ENCODE measurements at regions not wholly inside any gene's neighbourhood (a gene's known extent, or its start where the extent isn't known, plus 50 kb on each side); places are given as distances from the start of the nearest gene placed in this dataset.

GRCh38 chr12:60644076-60644475, 1048.2 kb downstream of the SLC16A7 start:
- no peak overlapping the region for H3K9ac ChIP-seq (ENCODE audit: low read depth, low read length)
- no peaks in the 10 kb centered on the region for H3K36me3 ChIP-seq (ENCODE audit: insufficient read depth, low read length)
- peaks cover 6% of the 10 kb centered on the region for H3K9me3 ChIP-seq (replicated peaks; ENCODE audit: low read length)
- no peaks in the 10 kb centered on the region for H3K27me3 ChIP-seq (ENCODE audit: control insufficient read depth, insufficient read depth, low read length)
- no peaks in the 10 kb centered on the region for H3K4me1 ChIP-seq (ENCODE audit: control insufficient read depth, insufficient read depth, low read length)
- H3K4me2 ChIP-seq (ENCODE audit: low read length): no peak overlapping the region
- no peak overlapping the region for H3K4me3 ChIP-seq (ENCODE audit: low read length)

DNA sequence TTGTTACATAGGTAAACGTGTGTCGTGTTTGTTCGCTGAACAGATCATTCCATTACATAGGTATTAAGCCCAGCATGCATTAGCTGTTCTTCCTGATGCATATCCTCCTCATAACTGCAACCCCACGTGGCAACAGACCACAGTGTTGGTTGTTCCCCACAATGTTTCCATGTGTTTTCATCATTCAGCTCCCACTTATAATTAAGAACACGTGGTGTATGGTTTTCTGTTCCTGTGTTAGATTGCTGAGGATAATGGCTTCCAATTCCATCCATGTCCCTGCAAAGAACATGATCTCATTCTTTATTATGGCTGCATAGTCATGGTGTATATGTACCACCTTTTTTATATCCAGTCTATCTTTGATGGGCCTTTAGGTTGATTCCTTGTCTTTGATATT, 1071.1 kb downstream of the SLC16A7 start:
- H3K27me3 ChIP-seq (ENCODE audit: control insufficient read depth, insufficient read depth, low read length): no peaks in the 10 kb centered on the region
- peaks cover under 1% of the 10 kb centered on the region for H3K9me3 ChIP-seq (replicated peaks; ENCODE audit: low read length)
- no peaks in the 10 kb centered on the region for H3K36me3 ChIP-seq (ENCODE audit: insufficient read depth, low read length)
- H3K9ac ChIP-seq (ENCODE audit: low read depth, low read length): no peak overlapping the region
- no peaks in the 10 kb centered on the region for H3K4me1 ChIP-seq (ENCODE audit: control insufficient read depth, insufficient read depth, low read length)
- no peak overlapping the region for H3K4me2 ChIP-seq (ENCODE audit: low read length)
- no peak overlapping the region for H3K4me3 ChIP-seq (ENCODE audit: low read length)

- Histone ChIP-seq H3K9me3 (replicated peaks; ENCODE audit: low read length) (peaks cover 10% of the 10 kb centered on the region), H3K4me2 (ENCODE audit: low read length) (no peak overlapping the region), H3K27me3 (ENCODE audit: control insufficient read depth, insufficient read depth, low read length) (no peaks in the 10 kb centered on the region), H3K4me3 (ENCODE audit: low read length) (no peak overlapping the region), H3K9ac (ENCODE audit: low read depth, low read length) (no peak overlapping the region), H3K36me3 (ENCODE audit: insufficient read depth, low read length) (no peaks in the 10 kb centered on the region), H3K4me1 (ENCODE audit: control insufficient read depth, insufficient read depth, low read length) (no peaks in the 10 kb centered on the region)
Measured at GRCh38 chr12:60672949-60673348, 1077.1 kb downstream of the SLC16A7 start.

DNA sequence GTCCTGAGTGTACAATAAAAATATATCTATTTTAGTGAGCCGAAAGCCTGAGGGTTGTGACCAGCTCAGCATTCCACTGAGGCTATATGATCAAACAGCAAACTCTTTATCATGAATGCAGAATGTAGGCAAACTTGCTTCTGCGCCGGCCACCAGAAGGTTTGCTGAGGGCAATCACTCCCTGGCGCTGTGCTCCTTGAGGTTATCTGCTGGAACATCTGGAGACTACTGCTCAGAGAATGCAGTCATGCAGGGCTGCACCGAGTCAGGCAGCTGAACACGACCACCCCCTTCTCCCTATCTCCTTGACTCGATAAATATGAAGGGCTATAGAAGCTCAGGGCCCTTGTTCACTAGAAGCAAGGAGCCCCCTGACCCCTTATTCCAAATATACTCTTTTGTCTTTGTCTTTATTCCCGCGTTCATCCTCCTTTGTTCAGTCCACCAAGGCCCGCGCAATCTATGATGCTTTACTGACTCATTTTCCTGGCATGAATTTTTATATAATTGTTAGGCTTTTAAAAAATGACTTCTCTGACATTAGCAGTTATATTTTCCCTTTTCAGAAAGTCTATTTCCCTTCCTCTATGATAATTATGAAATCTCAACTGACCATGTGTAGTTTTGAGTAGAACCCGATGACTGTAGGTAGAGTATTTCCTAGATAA, 1089.3 kb downstream of the SLC16A7 start:
- Histone ChIP-seq H3K4me2 (ENCODE audit: low read length) (no peak overlapping the region), H3K36me3 (ENCODE audit: insufficient read depth, low read length) (no peaks in the 10 kb centered on the region), H3K4me3 (ENCODE audit: low read length) (no peak overlapping the region), H3K9ac (ENCODE audit: low read depth, low read length) (no peak overlapping the region), H3K4me1 (ENCODE audit: control insufficient read depth, insufficient read depth, low read length) (no peaks in the 10 kb centered on the region), H3K9me3 (replicated peaks; ENCODE audit: low read length) (no peaks in the 10 kb centered on the region), H3K27me3 (ENCODE audit: control insufficient read depth, insufficient read depth, low read length) (no peaks in the 10 kb centered on the region)

DNA sequence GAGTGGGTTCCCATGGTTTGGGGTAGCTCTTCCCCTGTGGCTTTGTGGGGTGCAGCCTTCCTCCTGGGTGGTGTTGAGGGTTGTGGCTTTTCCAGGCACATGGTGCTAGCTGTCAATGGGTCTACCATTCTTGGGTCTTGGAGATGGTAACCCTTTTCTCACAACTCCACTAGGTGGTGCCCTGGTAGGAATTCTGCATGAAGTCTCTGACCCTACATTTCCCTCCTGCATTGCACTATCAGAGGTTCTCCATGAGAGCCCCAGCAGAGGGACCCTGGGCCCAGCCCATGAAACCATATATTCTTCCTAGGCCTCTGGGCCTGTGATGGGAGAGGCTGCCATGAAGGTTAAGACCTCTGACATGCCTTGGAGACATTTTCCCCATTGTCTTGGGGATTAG, 1093.3 kb downstream of the SLC16A7 start:
- no peaks in the 10 kb centered on the region for H3K9me3 ChIP-seq (replicated peaks; ENCODE audit: low read length)
- no peaks in the 10 kb centered on the region for H3K27me3 ChIP-seq (ENCODE audit: control insufficient read depth, insufficient read depth, low read length)
- H3K4me2 ChIP-seq (ENCODE audit: low read length): no peak overlapping the region

GRCh38 chr12:60693019-60693626, 1097.3 kb downstream of the SLC16A7 start:
- Histone ChIP-seq H3K4me1 (ENCODE audit: control insufficient read depth, insufficient read depth, low read length) (no peaks in the 10 kb centered on the region), H3K9me3 (replicated peaks; ENCODE audit: low read length) (no peaks in the 10 kb centered on the region), H3K4me2 (ENCODE audit: low read length) (no peak overlapping the region), H3K4me3 (ENCODE audit: low read length) (no peak overlapping the region), H3K9ac (ENCODE audit: low read depth, low read length) (no peak overlapping the region), H3K36me3 (ENCODE audit: insufficient read depth, low read length) (no peaks in the 10 kb centered on the region), H3K27me3 (ENCODE audit: control insufficient read depth, insufficient read depth, low read length) (no peaks in the 10 kb centered on the region)

More for the DNA sequence above, 1093.3 kb downstream of the SLC16A7 start:
- no peaks in the 10 kb centered on the region for H3K4me1 ChIP-seq (ENCODE audit: control insufficient read depth, insufficient read depth, low read length)
- no peaks in the 10 kb centered on the region for H3K36me3 ChIP-seq (ENCODE audit: insufficient read depth, low read length)
- H3K9ac ChIP-seq (ENCODE audit: low read depth, low read length): no peak overlapping the region
- H3K4me3 ChIP-seq (ENCODE audit: low read length): no peak overlapping the region

GRCh38 chr12:60704171-60704914, 1108.5 kb downstream of the SLC16A7 start:
- no peak overlapping the region for H3K4me2 ChIP-seq (ENCODE audit: low read length)
- no peaks in the 10 kb centered on the region for H3K4me1 ChIP-seq (ENCODE audit: control insufficient read depth, insufficient read depth, low read length)
- no peaks in the 10 kb centered on the region for H3K27me3 ChIP-seq (ENCODE audit: control insufficient read depth, insufficient read depth, low read length)

DNA sequence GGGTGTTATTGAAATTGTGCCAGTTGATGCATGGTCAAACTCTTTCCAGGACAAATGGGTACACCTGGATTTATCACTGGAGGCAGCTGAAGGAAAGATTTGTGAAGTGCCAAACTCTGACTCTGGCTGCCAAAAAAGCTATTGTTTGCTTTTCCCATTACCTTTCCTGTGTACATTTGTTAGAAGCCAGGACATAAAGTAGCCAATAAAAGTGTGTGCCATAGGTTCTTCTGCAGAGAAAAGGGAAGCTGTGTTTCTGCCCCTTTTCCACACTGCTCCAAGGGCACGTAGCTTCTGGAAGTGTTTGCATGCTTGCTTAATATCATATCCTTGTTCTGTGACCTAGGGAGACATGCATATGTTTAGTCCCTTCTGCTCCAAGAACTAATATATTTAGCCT, 1114.4 kb downstream of the SLC16A7 start:
- Histone ChIP-seq H3K9ac (ENCODE audit: low read depth, low read length) (no peak overlapping the region), H3K4me3 (ENCODE audit: low read length) (no peak overlapping the region), H3K27me3 (ENCODE audit: control insufficient read depth, insufficient read depth, low read length) (no peaks in the 10 kb centered on the region), H3K36me3 (ENCODE audit: insufficient read depth, low read length) (no peaks in the 10 kb centered on the region), H3K9me3 (replicated peaks; ENCODE audit: low read length) (no peaks in the 10 kb centered on the region), H3K4me2 (ENCODE audit: low read length) (no peak overlapping the region), H3K4me1 (ENCODE audit: control insufficient read depth, insufficient read depth, low read length) (no peaks in the 10 kb centered on the region)

More at GRCh38 chr12:60704171-60704914, 1108.5 kb downstream of the SLC16A7 start:
- Histone ChIP-seq H3K9ac (ENCODE audit: low read depth, low read length) (no peak overlapping the region), H3K36me3 (ENCODE audit: insufficient read depth, low read length) (no peaks in the 10 kb centered on the region), H3K9me3 (replicated peaks; ENCODE audit: low read length) (peaks cover 3% of the 10 kb centered on the region), H3K4me3 (ENCODE audit: low read length) (no peak overlapping the region)

DNA sequence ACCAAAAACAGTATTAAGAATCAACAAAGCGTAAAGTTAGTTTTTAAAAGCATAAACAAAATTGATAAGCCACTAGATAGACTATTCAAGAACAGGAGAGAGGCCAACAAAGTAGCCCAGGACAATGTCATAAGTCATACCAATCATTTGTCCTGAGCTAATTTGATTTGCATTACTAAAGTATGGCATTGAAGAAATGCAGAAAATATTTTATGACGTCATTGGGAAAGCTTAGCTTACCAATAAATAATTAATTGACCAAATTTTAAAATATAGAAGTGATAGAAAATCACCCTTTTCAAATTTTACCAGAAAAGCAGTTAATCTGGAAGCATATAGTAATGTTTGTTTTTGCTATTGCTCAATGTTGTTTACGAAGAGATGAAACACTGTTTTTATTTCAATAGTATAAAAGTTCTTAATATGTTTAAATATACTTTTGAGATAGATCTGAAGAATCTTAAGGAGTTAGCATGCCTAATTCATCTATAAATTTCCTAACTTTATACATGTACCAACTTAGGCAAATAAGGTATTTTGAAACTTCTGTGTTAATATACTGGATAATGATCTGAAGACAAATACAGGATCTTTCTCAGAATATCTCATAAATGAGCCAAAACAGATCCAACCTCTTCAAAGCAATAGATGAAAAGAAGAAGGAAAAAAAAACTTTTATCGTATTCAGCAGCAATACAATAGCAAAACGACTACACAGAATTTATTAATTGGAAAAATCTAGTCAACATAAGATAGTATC, 1118.5 kb downstream of the SLC16A7 start:
- H3K4me2 ChIP-seq (ENCODE audit: low read length): no peak overlapping the region

DNA sequence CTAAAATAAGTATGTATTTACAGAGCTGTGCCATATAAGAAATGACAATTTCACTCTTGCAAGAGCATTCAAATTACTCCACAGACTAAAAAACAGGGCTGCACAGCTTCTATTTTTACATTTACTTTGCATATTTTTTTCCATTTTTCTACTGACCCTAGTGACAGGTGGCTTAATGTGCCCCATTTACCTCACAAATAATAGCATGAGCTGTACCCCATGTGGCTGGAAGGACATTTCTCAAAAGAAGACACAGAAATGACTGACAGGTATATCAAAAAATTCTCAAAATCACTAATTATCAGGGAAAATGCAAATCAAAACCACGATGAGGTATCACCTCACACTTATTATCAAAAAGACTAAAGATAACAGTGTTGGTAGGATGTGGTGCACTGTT, 1128.6 kb downstream of the SLC16A7 start:
- H3K9me3 ChIP-seq (replicated peaks; ENCODE audit: low read length): no peaks in the 10 kb centered on the region
- no peaks in the 10 kb centered on the region for H3K27me3 ChIP-seq (ENCODE audit: control insufficient read depth, insufficient read depth, low read length)
- H3K4me3 ChIP-seq (ENCODE audit: low read length): no peak overlapping the region
- no peak overlapping the region for H3K9ac ChIP-seq (ENCODE audit: low read depth, low read length)
- H3K36me3 ChIP-seq (ENCODE audit: insufficient read depth, low read length): no peaks in the 10 kb centered on the region
- no peaks in the 10 kb centered on the region for H3K4me1 ChIP-seq (ENCODE audit: control insufficient read depth, insufficient read depth, low read length)
- H3K4me2 ChIP-seq (ENCODE audit: low read length): no peak overlapping the region

More for the DNA sequence above, 1118.5 kb downstream of the SLC16A7 start:
- Histone ChIP-seq H3K9ac (ENCODE audit: low read depth, low read length) (no peak overlapping the region), H3K9me3 (replicated peaks; ENCODE audit: low read length) (no peaks in the 10 kb centered on the region), H3K4me3 (ENCODE audit: low read length) (no peak overlapping the region), H3K27me3 (ENCODE audit: control insufficient read depth, insufficient read depth, low read length) (no peaks in the 10 kb centered on the region), H3K4me1 (ENCODE audit: control insufficient read depth, insufficient read depth, low read length) (no peaks in the 10 kb centered on the region), H3K36me3 (ENCODE audit: insufficient read depth, low read length) (no peaks in the 10 kb centered on the region)

DNA sequence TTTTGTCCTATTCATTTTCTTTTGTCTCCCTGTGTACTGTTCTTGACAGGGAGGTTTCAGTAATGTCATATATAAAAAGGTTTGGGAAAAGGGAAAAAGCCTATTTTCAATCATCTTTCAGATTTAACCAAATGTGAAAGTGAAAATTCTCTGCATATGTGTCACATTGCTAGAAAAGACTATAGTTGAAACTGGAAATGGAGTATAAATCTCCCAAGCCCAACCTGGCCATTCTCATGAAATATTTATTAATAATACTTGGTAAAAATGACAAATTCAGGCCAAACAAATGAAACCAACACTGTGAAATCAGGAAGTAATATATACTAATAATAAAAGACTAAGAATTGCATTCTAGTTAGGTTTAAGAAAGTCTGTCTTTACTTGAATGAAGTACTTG, 1129.2 kb downstream of the SLC16A7 start:
- no peaks in the 10 kb centered on the region for H3K36me3 ChIP-seq (ENCODE audit: insufficient read depth, low read length)
- H3K4me1 ChIP-seq (ENCODE audit: control insufficient read depth, insufficient read depth, low read length): no peaks in the 10 kb centered on the region
- no peaks in the 10 kb centered on the region for H3K9me3 ChIP-seq (replicated peaks; ENCODE audit: low read length)
- H3K27me3 ChIP-seq (ENCODE audit: control insufficient read depth, insufficient read depth, low read length): no peaks in the 10 kb centered on the region
- no peak overlapping the region for H3K4me2 ChIP-seq (ENCODE audit: low read length)
- H3K9ac ChIP-seq (ENCODE audit: low read depth, low read length): no peak overlapping the region
- H3K4me3 ChIP-seq (ENCODE audit: low read length): no peak overlapping the region
